ENCODE measurements at regions not wholly inside any gene's neighbourhood (a gene's known extent, or its start where the extent isn't known, plus 50 kb on each side); places are given as distances from the start of the nearest gene placed in this dataset.

GRCh38 chr5:54678737-54679136 lies 161.2 kb downstream of the SNX18 start:
- Histone ChIP-seq H3K27me3 (no peaks in the 10 kb centered on the region), H3K4me3 (no peak overlapping the region), H3K36me3 (no peaks in the 10 kb centered on the region), H3K4me1 (no peaks in the 10 kb centered on the region), H3K9me3 (no peaks in the 10 kb centered on the region), H3K27ac (peak overlapping the region in 3 of 4 donors; percentile 44 to 61 (median 56))
- no peak for DNase-seq
- intact Hi-C loops (cut with DNase I; ENCODE audit: low total_unique reads) (no loop called here), in situ Hi-C loops (cut with MboI; ENCODE audit: low sequenced_read_pairs in 4 of 4) (loop anchor here in 1 of 4 donors (25.0 kb wide), 1 partner anchor 109 kb away; no protein-coding TSS in a partner anchor)
- ATAC-seq: peak in 1 of 2 donors; percentile 9
- TF ChIP-seq, protein P1, sequence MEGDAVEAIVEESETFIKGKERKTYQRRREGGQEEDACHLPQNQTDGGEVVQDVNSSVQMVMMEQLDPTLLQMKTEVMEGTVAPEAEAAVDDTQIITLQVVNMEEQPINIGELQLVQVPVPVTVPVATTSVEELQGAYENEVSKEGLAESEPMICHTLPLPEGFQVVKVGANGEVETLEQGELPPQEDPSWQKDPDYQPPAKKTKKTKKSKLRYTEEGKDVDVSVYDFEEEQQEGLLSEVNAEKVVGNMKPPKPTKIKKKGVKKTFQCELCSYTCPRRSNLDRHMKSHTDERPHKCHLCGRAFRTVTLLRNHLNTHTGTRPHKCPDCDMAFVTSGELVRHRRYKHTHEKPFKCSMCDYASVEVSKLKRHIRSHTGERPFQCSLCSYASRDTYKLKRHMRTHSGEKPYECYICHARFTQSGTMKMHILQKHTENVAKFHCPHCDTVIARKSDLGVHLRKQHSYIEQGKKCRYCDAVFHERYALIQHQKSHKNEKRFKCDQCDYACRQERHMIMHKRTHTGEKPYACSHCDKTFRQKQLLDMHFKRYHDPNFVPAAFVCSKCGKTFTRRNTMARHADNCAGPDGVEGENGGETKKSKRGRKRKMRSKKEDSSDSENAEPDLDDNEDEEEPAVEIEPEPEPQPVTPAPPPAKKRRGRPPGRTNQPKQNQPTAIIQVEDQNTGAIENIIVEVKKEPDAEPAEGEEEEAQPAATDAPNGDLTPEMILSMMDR (IDR thresholded peaks at IDR 0.05 in 4 of 5, conservative IDR thresholded peaks at IDR 0.05 in 1 of 5): no peak
- no peak for TF ChIP-seq POLR2A (IDR thresholded peaks at IDR 0.05)

- H3K27ac ChIP-seq: peak overlapping the region in 1 of 4 donors; percentile 6
- in situ Hi-C loops (cut with MboI; ENCODE audit: low sequenced_read_pairs in 4 of 4) (loop anchor here in 1 of 4 donors (25.0 kb wide), 1 partner anchor 111 kb away; no protein-coding TSS in a partner anchor), intact Hi-C loops (cut with DNase I; ENCODE audit: low total_unique reads) (no loop called here)
- H3K36me3 ChIP-seq: no peaks in the 10 kb centered on the region
- no peaks in the 10 kb centered on the region for H3K27me3 ChIP-seq
- TF ChIP-seq, protein P1 (IDR thresholded peaks at IDR 0.05 in 4 of 5, conservative IDR thresholded peaks at IDR 0.05 in 1 of 5): no peak
- no peak for ATAC-seq
- H3K4me1 ChIP-seq: no peaks in the 10 kb centered on the region
- no peak for DNase-seq
- H3K4me3 ChIP-seq: no peak overlapping the region
- H3K9me3 ChIP-seq: no peaks in the 10 kb centered on the region
These were observed 159.2 kb downstream of the SNX18 start for GRCh38 chr5:54676481-54677340.

GRCh38 chr5:54673523-54674225 lies 156.1 kb downstream of the SNX18 start:
- intact Hi-C loops (cut with DNase I; ENCODE audit: low total_unique reads): no loop called here
- H3K27ac ChIP-seq: no peak overlapping the region
- H3K9me3 ChIP-seq: no peaks in the 10 kb centered on the region
- H3K36me3 ChIP-seq: no peaks in the 10 kb centered on the region
- no peaks in the 10 kb centered on the region for H3K27me3 ChIP-seq
- in situ Hi-C loops (cut with MboI; ENCODE audit: low sequenced_read_pairs in 4 of 4): no loop called here
- ATAC-seq: peak in 1 of 2 donors; percentile 46
- TF ChIP-seq, protein P1 (IDR thresholded peaks at IDR 0.05 in 4 of 5, conservative IDR thresholded peaks at IDR 0.05 in 1 of 5): no peak
- TF ChIP-seq POLR2A (IDR thresholded peaks at IDR 0.05): no peak
- no peaks in the 10 kb centered on the region for H3K4me1 ChIP-seq
- H3K4me3 ChIP-seq: no peak overlapping the region
- DNase-seq: peak; percentile 38 to 52

- Histone ChIP-seq H3K27ac (no peak overlapping the region), H3K36me3 (no peaks in the 10 kb centered on the region), H3K4me3 (no peak overlapping the region), H3K4me1 (no peaks in the 10 kb centered on the region), H3K9me3 (no peaks in the 10 kb centered on the region), H3K27me3 (no peaks in the 10 kb centered on the region)
- in situ Hi-C loops (cut with MboI; ENCODE audit: low sequenced_read_pairs in 4 of 4) (no loop called here), intact Hi-C loops (cut with DNase I; ENCODE audit: low total_unique reads) (no loop called here)
- ATAC-seq (no peak), DNase-seq (no peak)
- TF ChIP-seq, protein P1 (IDR thresholded peaks at IDR 0.05 in 4 of 5, conservative IDR thresholded peaks at IDR 0.05 in 1 of 5): no peak
- no peak for TF ChIP-seq POLR2A (IDR thresholded peaks at IDR 0.05)
These were observed 155.3 kb downstream of the SNX18 start for GRCh38 chr5:54672871-54673270.
